HG03442 (cell line): ENCODE measurements at regions not wholly inside any gene's neighbourhood (a gene's known extent, or its start where the extent isn't known, plus 50 kb on each side); places are given as distances from the start of the nearest gene placed in this dataset.

Experiments used
- ATAC-seq: cut with Tn5 transposase; IDR thresholded peaks from one replicate; pipeline ENCODE4 v1.9.1; 2021; ENCODE audit warnings: mild to moderate bottlenecking, moderate library complexity; ENCODE audit not compliant: unreplicated experiment

- no peak for ATAC-seq
Observed at GRCh38 chr4:122555216-122555615, 65.7 kb downstream of the IL21 start.

GRCh38 chr4:122553432-122553831 lies 67.4 kb downstream of the IL21 start:
- ATAC-seq: no peak

GRCh38 chr4:122552898-122553297 lies 68.0 kb downstream of the IL21 start:
- no peak for ATAC-seq

GRCh38 chr4:122548886-122549630 lies 71.8 kb downstream of the IL21 start:
- no peak for ATAC-seq

- ATAC-seq: no peak
Observed at GRCh38 chr4:122548452-122548851, 72.4 kb downstream of the IL21 start.

- peak; percentile 90 for ATAC-seq
Observed at GRCh38 chr4:122542411-122543236, 78.2 kb downstream of the IL21 start.

- no peak for ATAC-seq
Observed at GRCh38 chr4:122541996-122542395, 78.9 kb downstream of the IL21 start.

GRCh38 chr4:122540838-122541237 lies 80.0 kb downstream of the IL21 start:
- no peak for ATAC-seq

GRCh38 chr4:122539861-122540465 lies 80.9 kb downstream of the IL21 start:
- ATAC-seq: no peak

- no peak for ATAC-seq
Observed at GRCh38 chr4:122537388-122538135, 81.0 kb upstream of the IL2 start.

- no peak for ATAC-seq
Observed at GRCh38 chr4:122536001-122536400, 79.5 kb upstream of the IL2 start.

- no peak for ATAC-seq
Observed at GRCh38 chr4:122534776-122535175, 78.3 kb upstream of the IL2 start.

- ATAC-seq: no peak
Observed at GRCh38 chr4:122533841-122534240, 77.3 kb upstream of the IL2 start.

GRCh38 chr4:122532766-122533165 lies 76.2 kb upstream of the IL2 start:
- no peak for ATAC-seq

- no peak for ATAC-seq
Observed at GRCh38 chr4:122531514-122531913, 75.0 kb upstream of the IL2 start.

GRCh38 chr4:122531038-122531437 lies 74.5 kb upstream of the IL2 start:
- no peak for ATAC-seq

- ATAC-seq: no peak
Observed at GRCh38 chr4:122528879-122529278, 72.4 kb upstream of the IL2 start.

- ATAC-seq: no peak
Observed at GRCh38 chr4:122525865-122526264, 69.3 kb upstream of the IL2 start.

- no peak for ATAC-seq
Observed at GRCh38 chr4:122524176-122524575, 67.7 kb upstream of the IL2 start.

GRCh38 chr4:122522944-122523343 lies 66.4 kb upstream of the IL2 start:
- ATAC-seq: no peak

- ATAC-seq: no peak
Observed at GRCh38 chr4:122517345-122517744, 60.8 kb upstream of the IL2 start.
